Body of pancreas (tissue), 4 donors: ENCODE measurements at regions not wholly inside any gene's neighbourhood (a gene's known extent, or its start where the extent isn't known, plus 50 kb on each side); places are given as distances from the start of the nearest gene placed in this dataset.

Experiments
- POLR2A ChIP-seq, 3 donors: fragments of 450-650 bp; IDR thresholded peaks; one replicate each; pipeline ENCODE4 v1.6.1; 2016; ENCODE audit warnings: antibody characterized with exemption in 3 of 3, mild to moderate bottlenecking in 2 of 3
- TF ChIP-seq, protein P1 (sequence below), 7 experiments: fragments of 450-650 bp in 4 of 7; fragments of 200-600 bp in 3 of 7; sonication (generic) in 3 of 7; IDR thresholded peaks; one replicate each; pipeline ENCODE4 v1.5.1; 2016 to 2019; ENCODE audit warnings: antibody characterized with exemption in 7 of 7

DNA sequence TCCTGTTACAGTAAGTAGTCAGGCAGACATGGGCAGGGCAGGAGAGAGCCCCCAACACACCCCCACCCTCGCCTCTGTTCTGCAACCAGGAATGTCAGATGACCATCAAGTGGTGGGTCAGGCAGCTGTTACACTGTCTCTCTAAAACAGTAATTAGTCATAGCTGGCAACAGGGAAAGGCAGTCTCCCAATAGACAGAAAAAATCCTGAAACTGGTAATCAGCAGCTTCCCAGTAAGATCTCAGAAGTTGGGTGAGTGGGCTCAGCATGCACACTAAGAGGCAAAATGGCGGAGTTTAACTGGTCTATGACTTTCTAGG is 90.2 kb downstream of the C5orf15 start:
- TF ChIP-seq, protein P1, sequence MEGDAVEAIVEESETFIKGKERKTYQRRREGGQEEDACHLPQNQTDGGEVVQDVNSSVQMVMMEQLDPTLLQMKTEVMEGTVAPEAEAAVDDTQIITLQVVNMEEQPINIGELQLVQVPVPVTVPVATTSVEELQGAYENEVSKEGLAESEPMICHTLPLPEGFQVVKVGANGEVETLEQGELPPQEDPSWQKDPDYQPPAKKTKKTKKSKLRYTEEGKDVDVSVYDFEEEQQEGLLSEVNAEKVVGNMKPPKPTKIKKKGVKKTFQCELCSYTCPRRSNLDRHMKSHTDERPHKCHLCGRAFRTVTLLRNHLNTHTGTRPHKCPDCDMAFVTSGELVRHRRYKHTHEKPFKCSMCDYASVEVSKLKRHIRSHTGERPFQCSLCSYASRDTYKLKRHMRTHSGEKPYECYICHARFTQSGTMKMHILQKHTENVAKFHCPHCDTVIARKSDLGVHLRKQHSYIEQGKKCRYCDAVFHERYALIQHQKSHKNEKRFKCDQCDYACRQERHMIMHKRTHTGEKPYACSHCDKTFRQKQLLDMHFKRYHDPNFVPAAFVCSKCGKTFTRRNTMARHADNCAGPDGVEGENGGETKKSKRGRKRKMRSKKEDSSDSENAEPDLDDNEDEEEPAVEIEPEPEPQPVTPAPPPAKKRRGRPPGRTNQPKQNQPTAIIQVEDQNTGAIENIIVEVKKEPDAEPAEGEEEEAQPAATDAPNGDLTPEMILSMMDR (IDR thresholded peaks at IDR 0.05): no peak
- TF ChIP-seq POLR2A (IDR thresholded peaks at IDR 0.05): no peak
